Mesendoderm (in vitro differentiated cells): ENCODE measurements at regions not wholly inside any gene's neighbourhood (a gene's known extent, or its start where the extent isn't known, plus 50 kb on each side); places are given as distances from the start of the nearest gene placed in this dataset.

Experiments used
- DNase-seq: peaks from one replicate; pipeline ENCODE4 v3.0.0; 2013
- H2AK5ac ChIP-seq: 2 replicates; pipeline ENCODE4 v1.6.1; 2013; ENCODE audit warnings: low read length, inconsistent platforms
- H2BK120ac ChIP-seq: 2 replicates; pipeline ENCODE4 v1.6.1; 2013; ENCODE audit warnings: low read depth, mild to moderate bottlenecking, low read length, moderate library complexity, mixed read lengths
- H2BK15ac ChIP-seq: replicated peaks from 2 replicates; pipeline ENCODE4 v1.6.1; 2013; ENCODE audit warnings: low read depth, mild to moderate bottlenecking, moderate library complexity
- H2BK5ac ChIP-seq: 2 replicates; pipeline ENCODE4 v1.6.1; 2013; ENCODE audit warnings: low read length, inconsistent platforms
- H3K18ac ChIP-seq: 2 replicates; pipeline ENCODE4 v1.6.1; 2013; ENCODE audit warnings: mild to moderate bottlenecking, low read length, mixed read lengths
- H3K23ac ChIP-seq: one replicate; pipeline ENCODE4 v1.6.1; 2013; ENCODE audit warnings: low read length
- H3K27ac ChIP-seq: 2 replicates; pipeline ENCODE4 v1.5.1; 2013; ENCODE audit warnings: low read depth, mild to moderate bottlenecking, inconsistent platforms, low read length, moderate library complexity
- H3K27me3 ChIP-seq: 2 replicates; pipeline ENCODE4 v1.6.1; 2013; ENCODE audit warnings: low read length, control low read depth, mild to moderate bottlenecking, inconsistent platforms; ENCODE audit not compliant: insufficient read depth, poor library complexity
- H3K36me3 ChIP-seq: 2 replicates; pipeline ENCODE4 v1.6.1; 2013; ENCODE audit warnings: low read length, inconsistent platforms; ENCODE audit not compliant: control insufficient read depth, insufficient read depth
- H3K4ac ChIP-seq: one replicate; pipeline ENCODE4 v1.6.1; 2013; ENCODE audit warnings: low read depth, mild to moderate bottlenecking, low read length, moderate library complexity
- H3K4me1 ChIP-seq: 2 replicates; pipeline ENCODE4 v1.6.1; 2013; ENCODE audit warnings: low read depth, low read length, inconsistent platforms; ENCODE audit not compliant: control insufficient read depth
- H3K4me2 ChIP-seq: 2 replicates; pipeline ENCODE4 v1.6.1; 2013; ENCODE audit warnings: low read length
- H3K4me3 ChIP-seq: 2 replicates; pipeline ENCODE4 v1.5.1; 2013; ENCODE audit warnings: mild to moderate bottlenecking, low read length
- H3K56ac ChIP-seq: one replicate; pipeline ENCODE4 v1.6.1; 2013; ENCODE audit warnings: low read length
- H3K79me1 ChIP-seq: 2 replicates; pipeline ENCODE4 v1.6.1; 2013; ENCODE audit warnings: low read length, inconsistent platforms
- H3K79me2 ChIP-seq: 2 replicates; pipeline ENCODE4 v1.6.1; 2013; ENCODE audit warnings: mild to moderate bottlenecking, low read length; ENCODE audit not compliant: control insufficient read depth, insufficient read depth
- H3K9ac ChIP-seq: 2 replicates; pipeline ENCODE4 v1.6.1; 2013; ENCODE audit warnings: low read length, inconsistent platforms
- H4K5ac ChIP-seq: one replicate; pipeline ENCODE4 v1.6.1; 2013; ENCODE audit warnings: low read length
- H4K8ac ChIP-seq: one replicate; pipeline ENCODE4 v1.6.1; 2013; ENCODE audit warnings: low read depth, mild to moderate bottlenecking, control low read depth, low read length, moderate library complexity
- WGBS: extraction: QIAGEN DNeasy Blood & Tissue Kit; methylation state at CpG from one replicate; pipeline ENCODE4 v1.1.7; 2013; ENCODE audit warnings: low lambda C conversion rate, missing lambda C conversion rate; ENCODE audit not compliant: insufficient coverage; ENCODE audit errors: extremely low coverage; 5-methylcytosine and 5-hydroxymethylcytosine counted together

DNA sequence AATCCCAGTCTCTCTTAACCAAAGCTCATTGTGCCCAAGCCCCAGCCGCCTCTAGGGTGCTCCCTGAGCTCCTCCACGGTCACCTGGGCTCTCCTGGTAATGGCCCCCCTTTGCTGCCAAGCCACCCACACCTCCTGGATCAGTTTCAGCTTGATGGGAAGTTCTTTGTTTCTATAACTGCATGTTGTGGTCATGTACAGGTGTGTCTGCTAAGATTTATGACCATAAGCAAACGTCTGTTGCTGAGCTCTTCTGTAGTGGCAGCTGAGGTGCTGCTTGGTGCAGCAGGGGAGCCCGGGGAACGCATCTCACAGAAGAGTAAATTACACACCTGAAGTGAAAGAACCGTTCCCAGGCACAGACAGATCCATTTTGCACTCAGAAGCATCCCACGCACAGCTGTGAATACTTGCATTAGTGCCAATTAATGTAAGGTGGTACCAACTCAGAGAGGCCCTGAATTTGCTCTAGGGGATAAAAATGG is 194.6 kb upstream of the ARID1B start:
- no peak overlapping the region for H3K9ac ChIP-seq
- H3K79me1 ChIP-seq: no peaks in the 10 kb centered on the region
- no peak overlapping the region for H3K4ac ChIP-seq
- no peaks in the 10 kb centered on the region for H3K79me2 ChIP-seq
- WGBS: no CpG with 5 or more reads among the region's 7 CpGs
- H3K4me2 ChIP-seq: no peak overlapping the region
- H3K36me3 ChIP-seq: no peaks in the 10 kb centered on the region
- no peak overlapping the region for H2BK120ac ChIP-seq
- no peaks in the 10 kb centered on the region for H3K27me3 ChIP-seq
- no peak overlapping the region for H3K23ac ChIP-seq
- no peak overlapping the region for H2BK5ac ChIP-seq
- H2AK5ac ChIP-seq: no peak overlapping the region
- no peaks in the 10 kb centered on the region for H3K4me1 ChIP-seq
- no peak overlapping the region for H3K56ac ChIP-seq
- no peak overlapping the region for H2BK15ac ChIP-seq
- H3K4me3 ChIP-seq: no peak overlapping the region
- H4K8ac ChIP-seq: no peak overlapping the region
- no peak overlapping the region for H3K27ac ChIP-seq
- H4K5ac ChIP-seq: no peak overlapping the region
- DNase-seq: no peak
- H3K18ac ChIP-seq: no peak overlapping the region

DNA sequence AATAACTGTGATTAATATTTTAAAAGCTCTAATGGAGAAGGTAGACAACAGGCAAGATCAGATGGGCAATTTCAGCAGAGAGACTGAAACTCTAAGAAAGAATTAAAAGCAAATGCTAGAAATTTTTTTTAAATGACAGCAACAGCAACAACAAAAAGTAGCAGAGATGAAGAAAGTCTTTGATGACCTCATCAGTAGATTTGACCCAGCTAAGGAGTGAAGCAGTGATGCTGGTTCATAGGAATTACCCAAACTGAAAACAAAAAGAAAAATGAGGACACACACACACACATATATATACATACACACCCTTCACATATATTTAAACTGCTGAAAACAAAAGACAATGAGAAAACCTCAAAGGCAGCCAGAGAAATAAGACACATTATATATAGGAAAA is 197.6 kb upstream of the ARID1B start:
- Histone ChIP-seq H3K9ac (no peak overlapping the region), H2BK120ac (no peak overlapping the region), H3K36me3 (no peaks in the 10 kb centered on the region), H3K27me3 (no peaks in the 10 kb centered on the region), H3K23ac (no peak overlapping the region), H3K4me2 (no peak overlapping the region), H3K4ac (no peak overlapping the region), H3K4me3 (no peak overlapping the region), H4K5ac (no peak overlapping the region), H3K79me1 (no peaks in the 10 kb centered on the region), H3K79me2 (no peaks in the 10 kb centered on the region), H2BK5ac (no peak overlapping the region), H2AK5ac (no peak overlapping the region), H3K56ac (no peak overlapping the region), H3K27ac (no peak overlapping the region), H4K8ac (no peak overlapping the region), H2BK15ac (no peak overlapping the region), H3K4me1 (no peaks in the 10 kb centered on the region), H3K18ac (no peak overlapping the region)
- DNase-seq: no peak

DNA sequence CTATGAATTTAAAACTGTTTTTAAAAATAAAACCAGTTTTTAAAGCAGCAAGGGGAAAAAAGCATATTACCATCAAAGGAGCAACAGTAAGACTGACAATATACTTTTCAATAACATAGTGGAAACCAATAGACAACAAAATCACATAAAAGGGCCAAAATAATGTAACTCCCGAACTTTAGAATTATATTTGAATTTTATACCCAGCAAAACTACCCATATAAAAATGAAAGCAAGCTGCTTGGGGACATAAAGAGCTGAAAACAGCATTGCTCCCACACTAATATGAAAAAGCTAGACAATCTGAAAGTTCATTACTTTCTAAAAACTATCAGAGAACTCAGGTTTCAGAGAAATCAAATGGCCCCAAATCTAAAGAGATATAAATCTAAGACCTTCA is 199.4 kb upstream of the ARID1B start:
- H2BK5ac ChIP-seq: no peak overlapping the region
- no peak overlapping the region for H4K8ac ChIP-seq
- H3K4me1 ChIP-seq: no peaks in the 10 kb centered on the region
- no peak overlapping the region for H3K18ac ChIP-seq
- no CpG with 5 or more reads among the region's 1 CpG for WGBS
- no peak for DNase-seq
- H3K27me3 ChIP-seq: no peaks in the 10 kb centered on the region
- no peak overlapping the region for H3K9ac ChIP-seq
- H3K23ac ChIP-seq: no peak overlapping the region
- no peaks in the 10 kb centered on the region for H3K36me3 ChIP-seq
- H3K4me3 ChIP-seq: no peak overlapping the region
- no peak overlapping the region for H2BK120ac ChIP-seq
- no peak overlapping the region for H2AK5ac ChIP-seq
- H3K4me2 ChIP-seq: no peak overlapping the region
- no peak overlapping the region for H3K4ac ChIP-seq
- H3K79me2 ChIP-seq: no peaks in the 10 kb centered on the region
- H4K5ac ChIP-seq: no peak overlapping the region
- H2BK15ac ChIP-seq: no peak overlapping the region
- H3K79me1 ChIP-seq: no peaks in the 10 kb centered on the region
- no peak overlapping the region for H3K27ac ChIP-seq
- no peak overlapping the region for H3K56ac ChIP-seq

DNA sequence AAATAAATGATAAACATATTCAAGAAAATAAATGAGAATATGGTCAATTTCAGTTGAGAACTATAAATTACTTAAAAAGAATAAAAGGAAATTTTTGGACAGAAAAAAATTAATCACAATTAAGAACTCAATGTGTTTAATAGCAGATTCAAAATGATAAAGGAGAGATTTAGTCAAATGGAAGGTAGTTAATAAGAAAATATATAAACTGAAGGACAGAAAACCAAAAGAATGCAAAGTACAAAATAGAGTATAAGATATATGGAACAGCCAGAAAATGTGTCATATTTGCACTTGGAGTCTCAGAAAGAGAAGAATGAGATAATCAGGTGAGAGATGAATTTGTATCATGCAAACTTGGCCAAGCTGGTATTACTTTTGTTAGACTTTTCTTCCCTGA is 201.8 kb upstream of the ARID1B start:
- H3K4ac ChIP-seq: no peak overlapping the region
- no peak overlapping the region for H4K5ac ChIP-seq
- no peaks in the 10 kb centered on the region for H3K79me2 ChIP-seq
- no peak overlapping the region for H3K23ac ChIP-seq
- no peak overlapping the region for H3K27ac ChIP-seq
- H3K9ac ChIP-seq: no peak overlapping the region
- no peak overlapping the region for H4K8ac ChIP-seq
- no peak overlapping the region for H3K4me3 ChIP-seq
- no peaks in the 10 kb centered on the region for H3K36me3 ChIP-seq
- DNase-seq: no peak
- no peak overlapping the region for H3K18ac ChIP-seq
- no peak overlapping the region for H3K56ac ChIP-seq
- no peak overlapping the region for H2AK5ac ChIP-seq
- no peak overlapping the region for H2BK15ac ChIP-seq
- no peaks in the 10 kb centered on the region for H3K27me3 ChIP-seq
- H2BK120ac ChIP-seq: no peak overlapping the region
- H2BK5ac ChIP-seq: no peak overlapping the region
- H3K4me2 ChIP-seq: no peak overlapping the region
- no peaks in the 10 kb centered on the region for H3K79me1 ChIP-seq
- H3K4me1 ChIP-seq: no peaks in the 10 kb centered on the region

DNA sequence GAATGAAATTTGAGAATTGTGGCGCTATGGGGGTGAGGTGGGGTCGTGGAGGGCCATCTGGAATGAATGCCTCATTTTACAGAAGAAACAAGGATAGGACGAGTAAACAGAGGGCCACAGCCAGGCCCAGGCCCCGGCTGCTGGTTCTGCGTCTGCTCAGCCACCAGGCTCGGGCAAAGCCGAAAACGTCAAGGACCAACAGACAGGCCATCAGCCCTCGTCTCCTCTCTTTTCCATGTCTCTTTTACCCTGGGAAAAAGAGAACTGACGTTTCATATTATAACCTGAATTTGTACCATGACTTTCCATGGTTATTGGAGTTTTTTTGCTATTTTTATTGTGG is 212.4 kb upstream of the ARID1B start:
- DNase-seq: no peak
- Histone ChIP-seq H3K4me2 (no peak overlapping the region), H3K36me3 (no peaks in the 10 kb centered on the region), H2AK5ac (no peak overlapping the region), H3K27me3 (no peaks in the 10 kb centered on the region), H3K27ac (no peak overlapping the region), H2BK120ac (no peak overlapping the region), H3K23ac (no peak overlapping the region), H3K4ac (no peak overlapping the region), H2BK5ac (no peak overlapping the region), H3K9ac (no peak overlapping the region), H2BK15ac (no peak overlapping the region), H3K4me3 (no peak overlapping the region), H3K56ac (no peak overlapping the region), H3K79me2 (no peaks in the 10 kb centered on the region), H4K5ac (no peak overlapping the region), H3K4me1 (no peaks in the 10 kb centered on the region), H3K18ac (no peak overlapping the region), H3K79me1 (no peaks in the 10 kb centered on the region), H4K8ac (no peak overlapping the region)
- WGBS: no CpG with 5 or more reads among the region's 10 CpGs

DNA sequence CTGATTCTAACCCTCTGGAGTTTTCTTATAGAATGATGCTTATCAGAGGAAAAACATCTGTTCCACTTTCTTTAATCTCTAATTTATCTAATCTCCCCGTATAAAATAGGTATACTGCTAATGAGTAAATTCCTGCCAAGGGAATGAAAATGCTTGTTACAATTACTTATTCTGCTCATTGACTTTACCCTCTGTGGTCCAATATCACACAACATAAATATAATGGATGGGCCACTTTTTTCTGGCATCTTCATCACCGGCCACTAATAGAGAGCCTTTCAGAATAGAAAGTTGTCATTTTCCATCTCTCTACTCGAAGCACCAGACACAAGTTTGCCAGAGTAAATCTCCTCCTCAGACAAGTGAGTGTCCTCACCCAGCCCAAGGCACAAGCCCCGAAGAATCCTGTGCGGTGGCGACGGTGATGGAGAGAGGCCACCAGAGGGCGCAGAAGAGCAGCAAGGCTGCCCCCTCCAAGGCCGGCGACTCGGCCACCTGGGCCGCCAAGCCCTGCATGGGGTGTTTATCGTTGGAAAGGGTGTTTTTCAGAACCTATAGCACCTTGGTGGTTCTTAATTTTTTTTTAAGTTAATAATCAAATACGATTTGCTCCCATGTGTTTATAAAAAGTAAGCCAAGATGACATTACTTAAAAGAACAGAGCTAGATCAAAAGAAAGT is 212.9 kb upstream of the ARID1B start:
- H4K8ac ChIP-seq: no peak overlapping the region
- peak; percentile 67 for DNase-seq
- H2BK120ac ChIP-seq: no peak overlapping the region
- no peak overlapping the region for H3K4me2 ChIP-seq
- H3K56ac ChIP-seq: no peak overlapping the region
- H2AK5ac ChIP-seq: no peak overlapping the region
- H3K79me2 ChIP-seq: no peaks in the 10 kb centered on the region
- H3K79me1 ChIP-seq: no peaks in the 10 kb centered on the region
- no peaks in the 10 kb centered on the region for H3K27me3 ChIP-seq
- no CpG with 5 or more reads among the region's 14 CpGs for WGBS
- no peak overlapping the region for H4K5ac ChIP-seq
- H3K9ac ChIP-seq: no peak overlapping the region
- no peaks in the 10 kb centered on the region for H3K4me1 ChIP-seq
- H3K23ac ChIP-seq: no peak overlapping the region
- H3K27ac ChIP-seq: no peak overlapping the region
- no peaks in the 10 kb centered on the region for H3K36me3 ChIP-seq
- no peak overlapping the region for H3K4me3 ChIP-seq
- H2BK15ac ChIP-seq: no peak overlapping the region
- no peak overlapping the region for H3K4ac ChIP-seq
- H3K18ac ChIP-seq: no peak overlapping the region
- H2BK5ac ChIP-seq: no peak overlapping the region
